ENCODE measurements at regions not wholly inside any gene's neighbourhood (a gene's known extent, or its start where the extent isn't known, plus 50 kb on each side); places are given as distances from the start of the nearest gene placed in this dataset.

GRCh38 chr2:118772487-118773200 lies 74.8 kb downstream of the EN1 start:
- Mint-ChIP-seq H3K27me3 (ENCODE audit: low read depth) (peaks cover 54% of the 10 kb centered on the region), H3K4me1 (peaks cover 7% of the 10 kb centered on the region), H3K36me3 (no peaks in the 10 kb centered on the region), H3K9me3 (no peaks in the 10 kb centered on the region), H3K4me3 (no peak overlapping the region), H3K27ac (no peak overlapping the region)
- no peak for TF ChIP-seq CTCF (IDR thresholded peaks at IDR 0.05; ENCODE audit: unreplicated experiment)
- DNase-seq (ENCODE audit: low spot score in 2 of 2, unreplicated experiment in 2 of 2), result no peak

DNA sequence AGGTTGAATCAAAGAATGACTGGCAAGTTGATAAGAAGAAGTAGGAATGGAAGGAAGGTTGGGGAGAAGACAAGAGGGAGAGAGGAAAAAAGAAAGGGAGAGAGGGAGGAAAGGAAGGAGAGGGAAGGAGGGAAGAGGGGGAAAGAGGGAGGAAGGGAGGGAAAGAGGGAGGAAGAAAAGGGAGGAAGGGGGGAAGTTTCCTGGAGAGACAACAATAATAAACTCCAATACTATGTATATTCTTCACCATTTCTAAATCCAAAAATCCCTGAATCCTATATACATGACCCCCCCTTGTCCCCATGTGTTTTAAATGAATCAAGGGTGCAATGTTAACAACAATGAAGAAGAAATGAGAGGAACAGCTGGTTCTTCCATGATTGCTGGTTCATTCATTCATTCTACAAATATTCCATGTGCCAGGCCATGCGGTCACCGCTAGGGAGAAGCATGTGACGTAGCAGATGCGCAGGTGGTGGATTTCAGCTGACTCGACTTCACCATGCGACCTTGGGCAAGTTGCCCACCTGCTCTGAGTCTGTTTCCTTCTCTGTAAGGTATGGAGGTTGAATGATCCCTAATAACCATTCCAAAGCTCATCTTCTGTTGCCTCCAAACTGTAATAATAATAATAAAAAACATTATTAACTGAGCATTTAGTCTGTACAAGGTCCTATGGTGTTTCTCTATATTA lies 77.6 kb downstream of the EN1 start:
- Mint-ChIP-seq H3K36me3 (no peaks in the 10 kb centered on the region), H3K4me1 (peaks cover 18% of the 10 kb centered on the region), H3K9me3 (no peaks in the 10 kb centered on the region), H3K4me3 (no peak overlapping the region), H3K27me3 (ENCODE audit: low read depth) (peaks cover 49% of the 10 kb centered on the region), H3K27ac (no peak overlapping the region)
- no peak for TF ChIP-seq CTCF (IDR thresholded peaks at IDR 0.05; ENCODE audit: unreplicated experiment)
- no peak for DNase-seq (ENCODE audit: low spot score in 2 of 2, unreplicated experiment in 2 of 2)

DNA sequence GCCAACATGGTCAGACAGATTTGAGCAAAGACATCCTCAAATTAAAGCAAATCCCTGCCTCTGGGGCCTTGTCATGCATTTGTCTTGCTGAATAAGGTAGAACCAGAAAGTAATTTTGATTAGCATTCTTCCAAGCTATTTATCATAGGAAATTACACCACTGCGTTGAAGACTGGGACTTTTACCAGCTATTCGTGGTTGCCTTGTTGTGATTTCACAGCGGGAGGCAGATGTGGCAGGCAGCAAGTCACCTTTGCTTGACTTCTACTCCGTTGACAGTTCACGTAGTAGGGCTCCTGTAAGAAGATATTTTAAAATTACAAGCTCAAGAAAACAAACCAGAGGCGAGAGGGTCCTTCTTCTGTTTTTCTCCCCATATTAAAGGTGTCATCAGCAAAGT lies 80.6 kb downstream of the EN1 start:
- DNase-seq (ENCODE audit: low spot score in 2 of 2, unreplicated experiment in 2 of 2), result no peak
- H3K27me3 Mint-ChIP-seq (ENCODE audit: low read depth), result peaks cover 46% of the 10 kb centered on the region
- H3K36me3 Mint-ChIP-seq, result peaks cover 2% of the 10 kb centered on the region

GRCh38 chr2:118764855-118765254 lies 82.6 kb downstream of the EN1 start:
- TF ChIP-seq CTCF (IDR thresholded peaks at IDR 0.05; ENCODE audit: unreplicated experiment), result no peak
- peaks cover 40% of the 10 kb centered on the region for H3K27me3 Mint-ChIP-seq (ENCODE audit: low read depth)

More for the DNA sequence above, 80.6 kb downstream of the EN1 start:
- Mint-ChIP-seq H3K9me3 (no peaks in the 10 kb centered on the region), H3K4me1 (peaks cover 15% of the 10 kb centered on the region), H3K27ac (no peak overlapping the region), H3K4me3 (no peak overlapping the region)
- TF ChIP-seq CTCF (IDR thresholded peaks at IDR 0.05; ENCODE audit: unreplicated experiment), result no peak

GRCh38 chr2:118763797-118764196 lies 83.7 kb downstream of the EN1 start:
- peaks cover 46% of the 10 kb centered on the region for H3K27me3 Mint-ChIP-seq (ENCODE audit: low read depth)
- H3K9me3 Mint-ChIP-seq, result peaks cover 18% of the 10 kb centered on the region
- H3K4me3 Mint-ChIP-seq, result no peak overlapping the region
- peaks cover 2% of the 10 kb centered on the region for H3K36me3 Mint-ChIP-seq
- H3K4me1 Mint-ChIP-seq, result peaks cover 15% of the 10 kb centered on the region
- no peak overlapping the region for H3K27ac Mint-ChIP-seq
- DNase-seq (ENCODE audit: low spot score in 2 of 2, unreplicated experiment in 2 of 2), result no peak
- TF ChIP-seq CTCF (IDR thresholded peaks at IDR 0.05; ENCODE audit: unreplicated experiment), result peak; percentile 15

More at GRCh38 chr2:118764855-118765254, 82.6 kb downstream of the EN1 start:
- Mint-ChIP-seq H3K36me3 (peaks cover 2% of the 10 kb centered on the region), H3K9me3 (peaks cover 10% of the 10 kb centered on the region), H3K27ac (no peak overlapping the region), H3K4me1 (peaks cover 15% of the 10 kb centered on the region), H3K4me3 (no peak overlapping the region)
- no peak for DNase-seq (ENCODE audit: low spot score in 2 of 2, unreplicated experiment in 2 of 2)

Measured in mesothelial cell of epicardium (in vitro differentiated cells).